ENCODE measurements at regions not wholly inside any gene's neighbourhood (a gene's known extent, or its start where the extent isn't known, plus 50 kb on each side); places are given as distances from the start of the nearest gene placed in this dataset.

GRCh38 chr1:104197516-104197915 lies 447.8 kb downstream of the AMY1C start (continued):
- TF ChIP-seq, protein P1, sequence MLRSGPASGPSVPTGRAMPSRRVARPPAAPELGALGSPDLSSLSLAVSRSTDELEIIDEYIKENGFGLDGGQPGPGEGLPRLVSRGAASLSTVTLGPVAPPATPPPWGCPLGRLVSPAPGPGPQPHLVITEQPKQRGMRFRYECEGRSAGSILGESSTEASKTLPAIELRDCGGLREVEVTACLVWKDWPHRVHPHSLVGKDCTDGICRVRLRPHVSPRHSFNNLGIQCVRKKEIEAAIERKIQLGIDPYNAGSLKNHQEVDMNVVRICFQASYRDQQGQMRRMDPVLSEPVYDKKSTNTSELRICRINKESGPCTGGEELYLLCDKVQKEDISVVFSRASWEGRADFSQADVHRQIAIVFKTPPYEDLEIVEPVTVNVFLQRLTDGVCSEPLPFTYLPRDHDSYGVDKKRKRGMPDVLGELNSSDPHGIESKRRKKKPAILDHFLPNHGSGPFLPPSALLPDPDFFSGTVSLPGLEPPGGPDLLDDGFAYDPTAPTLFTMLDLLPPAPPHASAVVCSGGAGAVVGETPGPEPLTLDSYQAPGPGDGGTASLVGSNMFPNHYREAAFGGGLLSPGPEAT (IDR thresholded peaks at IDR 0.05; ENCODE audit: low read depth): no peak
- TF ChIP-seq IKZF1 (conservative IDR thresholded peaks at IDR 0.05) (no peak), MEF2B (IDR thresholded peaks at IDR 0.05; ENCODE audit: partially characterized antibody, poor library complexity, severe bottlenecking) (no peak), MTA3 (IDR thresholded peaks at IDR 0.05; ENCODE audit: borderline replicate concordance, low read length) (no peak), JUNB (IDR thresholded peaks at IDR 0.05) (no peak), TARDBP (IDR thresholded peaks at IDR 0.05; ENCODE audit: borderline replicate concordance) (no peak), RUNX3 (IDR thresholded peaks at IDR 0.05; ENCODE audit: low read length) (no peak), HCFC1 (IDR thresholded peaks at IDR 0.05; ENCODE audit: low read length) (no peak), MXI1 (IDR thresholded peaks at IDR 0.05; ENCODE audit: low read depth, low read length) (no peak)

DNA sequence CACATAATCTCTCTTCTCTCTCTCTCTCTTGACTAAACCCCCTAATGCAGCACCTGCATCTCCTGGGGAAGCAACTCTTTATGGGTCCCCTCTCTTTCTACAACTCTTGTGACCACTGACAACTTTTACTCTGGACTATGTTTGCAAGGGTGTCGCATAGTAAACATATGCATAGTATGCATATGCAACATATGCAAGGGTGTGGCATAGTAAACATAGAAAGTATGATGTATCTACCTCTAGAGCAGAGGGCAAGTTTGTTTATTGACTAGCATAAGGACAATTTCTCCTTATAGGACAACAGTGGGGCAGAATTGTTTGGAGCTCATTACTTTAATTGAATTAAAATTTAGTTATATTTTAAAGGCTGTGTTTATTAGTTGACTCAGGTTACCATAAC lies 462.5 kb downstream of the AMY1C start:
- DNase-seq (ENCODE audit: low read depth, low spot score) (no peak), FAIRE-seq (no peak), ATAC-seq (no peak)
- BruUV-seq (replicated peaks): no TSS peak
- SMC1A ChIA-PET (ENCODE audit: uncharacterized antibody, unreplicated experiment): interaction anchor here (1.2 kb wide), 1 partner anchor 9 kb away, joined by 3 read pairs; no protein-coding TSS in a partner anchor
- no peaks in the 10 kb centered on the region for H3K27me3 ChIP-seq (replicated peaks in 1 of 2; ENCODE audit: control insufficient read depth in 2 of 2, insufficient read depth in 2 of 2, low read length in 1 of 2)
- WGBS (ENCODE audit: insufficient coverage, insufficient replicate concordance, low lambda C conversion rate, missing lambda C conversion rate): 5% methylated on average over 1 of the region's 1 CpG
- CTCF ChIA-PET: no interaction called here
- intact Hi-C loops (cut with micrococcal nuclease; ENCODE audit: unreplicated experiment): no loop called here
- no peak overlapping the region for H3K27ac ChIP-seq (ENCODE audit: control insufficient read depth, insufficient read depth)
- H4K20me1 ChIP-seq (ENCODE audit: control insufficient read depth, insufficient read depth): no peaks in the 10 kb centered on the region
- H2AFZ ChIP-seq (ENCODE audit: control insufficient read depth, low read depth, low read length): no peak overlapping the region
- in situ Hi-C loops (cut with MboI): no loop called here
- POLR2A ChIA-PET: no interaction called here
- H3K4me1 ChIP-seq (ENCODE audit: control insufficient read depth, insufficient read depth, low read length): no peaks in the 10 kb centered on the region
- no peaks in the 10 kb centered on the region for H3K36me3 ChIP-seq (ENCODE audit: control insufficient read depth in 2 of 2, insufficient read depth in 2 of 2, low read length in 1 of 2)
- no peak overlapping the region for H3K4me2 ChIP-seq (ENCODE audit: control insufficient read depth, insufficient read depth)
- no peaks in the 10 kb centered on the region for H3K9me3 ChIP-seq (replicated peaks; ENCODE audit: control insufficient read depth, insufficient read depth, low read length)
- no peak overlapping the region for H3K4me3 ChIP-seq
- H3K9ac ChIP-seq (ENCODE audit: control insufficient read depth, insufficient read depth, low read length): no peak overlapping the region
- RAD21 ChIA-PET (ENCODE audit: unreplicated experiment): no interaction called here
- TF ChIP-seq, protein P2, sequence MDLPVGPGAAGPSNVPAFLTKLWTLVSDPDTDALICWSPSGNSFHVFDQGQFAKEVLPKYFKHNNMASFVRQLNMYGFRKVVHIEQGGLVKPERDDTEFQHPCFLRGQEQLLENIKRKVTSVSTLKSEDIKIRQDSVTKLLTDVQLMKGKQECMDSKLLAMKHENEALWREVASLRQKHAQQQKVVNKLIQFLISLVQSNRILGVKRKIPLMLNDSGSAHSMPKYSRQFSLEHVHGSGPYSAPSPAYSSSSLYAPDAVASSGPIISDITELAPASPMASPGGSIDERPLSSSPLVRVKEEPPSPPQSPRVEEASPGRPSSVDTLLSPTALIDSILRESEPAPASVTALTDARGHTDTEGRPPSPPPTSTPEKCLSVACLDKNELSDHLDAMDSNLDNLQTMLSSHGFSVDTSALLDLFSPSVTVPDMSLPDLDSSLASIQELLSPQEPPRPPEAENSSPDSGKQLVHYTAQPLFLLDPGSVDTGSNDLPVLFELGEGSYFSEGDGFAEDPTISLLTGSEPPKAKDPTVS (IDR thresholded peaks at IDR 0.05; ENCODE audit: low read depth, low read length): no peak
- TF ChIP-seq, protein P3, sequence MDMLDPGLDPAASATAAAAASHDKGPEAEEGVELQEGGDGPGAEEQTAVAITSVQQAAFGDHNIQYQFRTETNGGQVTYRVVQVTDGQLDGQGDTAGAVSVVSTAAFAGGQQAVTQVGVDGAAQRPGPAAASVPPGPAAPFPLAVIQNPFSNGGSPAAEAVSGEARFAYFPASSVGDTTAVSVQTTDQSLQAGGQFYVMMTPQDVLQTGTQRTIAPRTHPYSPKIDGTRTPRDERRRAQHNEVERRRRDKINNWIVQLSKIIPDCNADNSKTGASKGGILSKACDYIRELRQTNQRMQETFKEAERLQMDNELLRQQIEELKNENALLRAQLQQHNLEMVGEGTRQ (IDR thresholded peaks at IDR 0.05; ENCODE audit: borderline replicate concordance, low read depth, low read length): no peak
- TF ChIP-seq IRF3 (IDR thresholded peaks at IDR 0.05) (no peak), ZNF274 (IDR thresholded peaks at IDR 0.05; ENCODE audit: insufficient read depth, insufficient read length) (no peak)
- H3K79me2 ChIP-seq (ENCODE audit: control insufficient read depth, insufficient read depth, low read length): no peaks in the 10 kb centered on the region

Data from GM12878 (cell line).